ENCODE measurements at regions not wholly inside any gene's neighbourhood (a gene's known extent, or its start where the extent isn't known, plus 50 kb on each side); places are given as distances from the start of the nearest gene placed in this dataset.

GRCh38 chr13:87087741-87088140, 583.4 kb upstream of the SLITRK5 start:
- no peak for FAIRE-seq

GRCh38 chr13:87089391-87089790, 581.8 kb upstream of the SLITRK5 start:
- no peak overlapping the region for H3K9ac ChIP-seq (ENCODE audit: low read length in 3 of 3)
- H3K27ac ChIP-seq (ENCODE audit: low read depth in 2 of 2, low read length in 2 of 2) = no peak overlapping the region
- H3K9me3 ChIP-seq (ENCODE audit: control insufficient read depth in 2 of 3, insufficient read depth in 1 of 3, low read length in 3 of 3) = no peaks in the 10 kb centered on the region
- TF ChIP-seq CTCF (IDR thresholded peaks at IDR 0.05; ENCODE audit: borderline replicate concordance, extremely low read depth, insufficient read depth) = no peak
- DNase-seq (no peak), FAIRE-seq (no peak)
- H3K4me3 ChIP-seq (ENCODE audit: low read length in 3 of 3) = no peak overlapping the region
- H3K27me3 ChIP-seq (ENCODE audit: control insufficient read depth, insufficient read depth, low read length) = no peaks in the 10 kb centered on the region
- intact Hi-C loops (cut with DNase I) = no loop called here
- no peaks in the 10 kb centered on the region for H3K36me3 ChIP-seq (ENCODE audit: control insufficient read depth in 2 of 3, insufficient read depth in 3 of 3, low read length in 3 of 3)
- H3K4me1 ChIP-seq (ENCODE audit: control insufficient read depth in 2 of 3, insufficient read depth in 2 of 3, low read depth in 1 of 3, low read length in 3 of 3) = no peaks in the 10 kb centered on the region

More at GRCh38 chr13:87087741-87088140, 583.4 kb upstream of the SLITRK5 start:
- no peak overlapping the region for H3K4me3 ChIP-seq (ENCODE audit: low read length in 3 of 3)
- no peak overlapping the region for H3K27ac ChIP-seq (ENCODE audit: low read depth in 2 of 2, low read length in 2 of 2)
- DNase-seq = no peak
- no peaks in the 10 kb centered on the region for H3K4me1 ChIP-seq (ENCODE audit: control insufficient read depth in 2 of 3, insufficient read depth in 2 of 3, low read depth in 1 of 3, low read length in 3 of 3)
- no peaks in the 10 kb centered on the region for H3K27me3 ChIP-seq (ENCODE audit: control insufficient read depth, insufficient read depth, low read length)
- no peaks in the 10 kb centered on the region for H3K36me3 ChIP-seq (ENCODE audit: control insufficient read depth in 2 of 3, insufficient read depth in 3 of 3, low read length in 3 of 3)
- H3K9ac ChIP-seq (ENCODE audit: low read length in 3 of 3) = no peak overlapping the region
- intact Hi-C loops (cut with DNase I) = no loop called here
- H3K9me3 ChIP-seq (ENCODE audit: control insufficient read depth in 2 of 3, insufficient read depth in 1 of 3, low read length in 3 of 3) = no peaks in the 10 kb centered on the region
- TF ChIP-seq CTCF (IDR thresholded peaks at IDR 0.05; ENCODE audit: borderline replicate concordance, extremely low read depth, insufficient read depth) = no peak

- no peaks in the 10 kb centered on the region for H3K4me1 ChIP-seq (ENCODE audit: control insufficient read depth in 2 of 3, insufficient read depth in 2 of 3, low read depth in 1 of 3, low read length in 3 of 3)
Observed at GRCh38 chr13:87093399-87093798, 577.8 kb upstream of the SLITRK5 start.

More at GRCh38 chr13:87093399-87093798, 577.8 kb upstream of the SLITRK5 start:
- Histone ChIP-seq H3K27ac (ENCODE audit: low read depth in 2 of 2, low read length in 2 of 2) (no peak overlapping the region), H3K27me3 (ENCODE audit: control insufficient read depth, insufficient read depth, low read length) (no peaks in the 10 kb centered on the region), H3K9me3 (ENCODE audit: control insufficient read depth in 2 of 3, insufficient read depth in 1 of 3, low read length in 3 of 3) (no peaks in the 10 kb centered on the region), H3K4me3 (ENCODE audit: low read length in 3 of 3) (no peak overlapping the region), H3K9ac (ENCODE audit: low read length in 3 of 3) (no peak overlapping the region), H3K36me3 (ENCODE audit: control insufficient read depth in 2 of 3, insufficient read depth in 3 of 3, low read length in 3 of 3) (no peaks in the 10 kb centered on the region)
- no peak for TF ChIP-seq CTCF (IDR thresholded peaks at IDR 0.05; ENCODE audit: borderline replicate concordance, extremely low read depth, insufficient read depth)
- no peak for FAIRE-seq
- intact Hi-C loops (cut with DNase I) = no loop called here
- no peak for DNase-seq

Measured in kidney (tissue), 13 donors.